Tibial artery (tissue), 4 donors: ENCODE measurements at regions not wholly inside any gene's neighbourhood (a gene's known extent, or its start where the extent isn't known, plus 50 kb on each side); places are given as distances from the start of the nearest gene placed in this dataset.

Experiments used
- DNase-seq, 2 donors: peaks; one replicate each; pipeline ENCODE4 v3.0.0-alpha.2; 2019
- H3K27ac ChIP-seq, 2 donors: fragments of 200-600 bp; sonication (generic) in 1 of 2; 1 replicate in 1 of 2; 2 replicates in 1 of 2; pipeline ENCODE4 v1.5.1; 2018 to 2019; ENCODE audit warnings: mild to moderate bottlenecking in 1 of 2
- H3K27me3 ChIP-seq, 2 donors: fragments of 200-600 bp; sonication (generic) in 1 of 2; one replicate each; pipeline versions ENCODE4 v1.5.1 to v1.6.0; 2016 to 2019
- H3K36me3 ChIP-seq, 3 donors: fragments of 200-600 bp; sonication (generic) in 2 of 3; one replicate each; pipeline ENCODE4 v1.5.1; 2016 to 2019; ENCODE audit warnings: mild to moderate bottlenecking in 2 of 3
- H3K4me1 ChIP-seq, 4 donors: fragments of 200-600 bp; sonication (generic) in 2 of 4; 1 replicate in 3 of 4; 2 replicates in 1 of 4; pipeline ENCODE4 v1.5.1; 2016 to 2019
- H3K4me3 ChIP-seq, 2 donors: fragments of 200-600 bp; sonication (generic) in 1 of 2; 1 replicate in 1 of 2; 2 replicates in 1 of 2; pipeline ENCODE4 v1.5.1; 2018 to 2019; ENCODE audit warnings: mild to moderate bottlenecking in 2 of 2
- H3K9me3 ChIP-seq, 3 donors: fragments of 200-600 bp; sonication (generic) in 1 of 3; one replicate each; pipeline ENCODE4 v1.5.1; 2016 to 2019
- CTCF ChIP-seq, 2 experiments: fragments of 200-600 bp in 1 of 2; fragments of 450-650 bp in 1 of 2; IDR thresholded peaks; one replicate each; pipeline ENCODE4 v1.5.1; 2017 to 2019; ENCODE audit warnings: antibody characterized with exemption in 2 of 2, mild to moderate bottlenecking in 1 of 2, moderate library complexity in 1 of 2
- intact Hi-C: fragments of 100-400 bp; cut with DNase I; formaldehyde crosslinking; loops from one replicate; pipeline ENCODE4 v1.15.0; 2023; ENCODE audit warnings: low total_unique reads

- Histone ChIP-seq H3K36me3 (no peaks in the 10 kb centered on the region), H3K27ac (no peak overlapping the region), H3K4me1 (no peaks in the 10 kb centered on the region), H3K27me3 (no peaks in the 10 kb centered on the region), H3K4me3 (no peak overlapping the region), H3K9me3 (no peaks in the 10 kb centered on the region)
- no peak for DNase-seq
- intact Hi-C loops = no loop called here
- TF ChIP-seq CTCF (IDR thresholded peaks at IDR 0.05) = no peak
Measured at GRCh38 chr1:185446131-185446530, 129.1 kb upstream of the IVNS1ABP start.

GRCh38 chr1:185445594-185445993 is 128.6 kb upstream of the IVNS1ABP start:
- no peak overlapping the region for H3K4me3 ChIP-seq
- H3K27me3 ChIP-seq = no peaks in the 10 kb centered on the region
- H3K4me1 ChIP-seq = no peaks in the 10 kb centered on the region
- intact Hi-C loops = no loop called here
- DNase-seq = no peak
- no peak overlapping the region for H3K27ac ChIP-seq
- TF ChIP-seq CTCF (IDR thresholded peaks at IDR 0.05) = no peak
- H3K9me3 ChIP-seq = no peaks in the 10 kb centered on the region
- no peaks in the 10 kb centered on the region for H3K36me3 ChIP-seq

GRCh38 chr1:185444676-185445075 is 127.6 kb upstream of the IVNS1ABP start:
- intact Hi-C loops = no loop called here
- no peak overlapping the region for H3K27ac ChIP-seq
- no peaks in the 10 kb centered on the region for H3K9me3 ChIP-seq
- no peak overlapping the region for H3K4me3 ChIP-seq
- no peak for TF ChIP-seq CTCF (IDR thresholded peaks at IDR 0.05)
- peaks cover 0 to 6% (median 0%) of the 10 kb centered on the region in 4 donors for H3K4me1 ChIP-seq
- no peaks in the 10 kb centered on the region for H3K27me3 ChIP-seq
- DNase-seq = no peak
- no peaks in the 10 kb centered on the region for H3K36me3 ChIP-seq

- intact Hi-C loops = no loop called here
- Histone ChIP-seq H3K36me3 (no peaks in the 10 kb centered on the region), H3K4me1 (peaks cover 0 to 13% (median 0%) of the 10 kb centered on the region in 4 donors), H3K4me3 (no peak overlapping the region), H3K27me3 (no peaks in the 10 kb centered on the region), H3K9me3 (no peaks in the 10 kb centered on the region), H3K27ac (no peak overlapping the region)
- no peak for DNase-seq
- no peak for TF ChIP-seq CTCF (IDR thresholded peaks at IDR 0.05)
Measured at GRCh38 chr1:185442050-185442449, 125.0 kb upstream of the IVNS1ABP start.

- Histone ChIP-seq H3K36me3 (no peaks in the 10 kb centered on the region), H3K27me3 (no peaks in the 10 kb centered on the region), H3K4me3 (no peak overlapping the region), H3K4me1 (peaks cover 0 to 13% (median 0%) of the 10 kb centered on the region in 4 donors), H3K27ac (no peak overlapping the region), H3K9me3 (no peaks in the 10 kb centered on the region)
- TF ChIP-seq CTCF (IDR thresholded peaks at IDR 0.05) = no peak
- DNase-seq = no peak
- intact Hi-C loops = no loop called here
Measured at GRCh38 chr1:185441605-185442004, 124.6 kb upstream of the IVNS1ABP start.

GRCh38 chr1:185440877-185441276 is 123.8 kb upstream of the IVNS1ABP start:
- no peak overlapping the region for H3K27ac ChIP-seq
- no peak for TF ChIP-seq CTCF (IDR thresholded peaks at IDR 0.05)
- peaks cover 0 to 13% (median 0%) of the 10 kb centered on the region in 4 donors for H3K4me1 ChIP-seq
- DNase-seq = no peak
- H3K36me3 ChIP-seq = no peaks in the 10 kb centered on the region
- no peak overlapping the region for H3K4me3 ChIP-seq
- no peaks in the 10 kb centered on the region for H3K27me3 ChIP-seq
- intact Hi-C loops = no loop called here
- no peaks in the 10 kb centered on the region for H3K9me3 ChIP-seq
